HG03457 (cell line): ENCODE measurements at regions not wholly inside any gene's neighbourhood (a gene's known extent, or its start where the extent isn't known, plus 50 kb on each side); places are given as distances from the start of the nearest gene placed in this dataset.
"Not testable (repeated sequence)": the region's sequence is repeated elsewhere in the genome, so short reads cannot be mapped to it uniquely, and the experiment has no call there.

Experiments
- ATAC-seq: cut with Tn5 transposase; IDR thresholded peaks from one replicate; pipeline ENCODE4 v1.9.1; 2021; ENCODE audit warnings: moderate number of reproducible peaks; ENCODE audit not compliant: unreplicated experiment

DNA sequence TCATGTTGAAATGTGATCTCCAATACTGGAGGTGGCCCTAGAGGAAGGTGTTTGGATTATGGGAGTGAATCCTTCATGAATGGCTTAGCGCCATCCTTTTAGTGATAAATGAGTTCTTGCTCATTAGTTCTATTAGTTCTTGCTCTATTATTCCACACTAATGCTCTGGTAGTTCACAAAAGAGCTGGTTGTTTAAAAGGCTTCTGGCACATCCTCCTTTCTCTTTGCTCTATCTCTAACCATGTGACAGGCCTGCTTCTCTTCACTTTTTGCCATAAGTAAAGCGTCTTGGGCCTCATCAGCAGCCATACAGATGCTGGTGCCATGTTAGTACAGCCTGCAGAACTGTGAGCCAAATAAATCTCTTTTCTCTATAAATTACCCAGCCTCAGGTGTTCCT, 469.9 kb downstream of the GUCY1A2 start:
- no peak for ATAC-seq

GRCh38 chr11:106551744-106552673, 466.3 kb downstream of the GUCY1A2 start:
- ATAC-seq, result no peak

DNA sequence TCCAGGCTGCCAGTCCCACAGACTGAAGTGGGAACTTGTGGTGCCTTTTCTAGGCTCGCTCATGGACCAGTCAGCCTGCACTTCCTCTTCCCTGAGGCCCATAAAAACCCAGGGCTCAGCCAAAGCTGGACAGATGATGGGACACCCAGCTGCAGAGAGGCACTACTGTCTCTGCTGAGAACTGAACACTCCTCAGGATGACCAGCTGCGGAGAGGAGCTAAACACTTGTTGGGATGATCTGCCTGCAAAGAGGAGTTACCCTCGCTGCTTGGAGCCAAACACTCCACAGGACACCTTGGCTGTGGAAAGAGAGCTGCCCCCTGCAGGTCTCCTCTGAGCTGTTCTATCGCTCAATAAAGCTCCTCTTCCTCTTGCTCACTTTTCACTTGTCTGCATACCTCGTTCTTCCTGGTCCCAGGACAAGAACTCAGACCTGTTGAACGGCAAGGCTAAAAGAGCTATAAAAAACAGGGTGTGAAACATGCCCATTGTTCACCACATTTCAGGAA, 465.5 kb downstream of the GUCY1A2 start:
- no peak for ATAC-seq

DNA sequence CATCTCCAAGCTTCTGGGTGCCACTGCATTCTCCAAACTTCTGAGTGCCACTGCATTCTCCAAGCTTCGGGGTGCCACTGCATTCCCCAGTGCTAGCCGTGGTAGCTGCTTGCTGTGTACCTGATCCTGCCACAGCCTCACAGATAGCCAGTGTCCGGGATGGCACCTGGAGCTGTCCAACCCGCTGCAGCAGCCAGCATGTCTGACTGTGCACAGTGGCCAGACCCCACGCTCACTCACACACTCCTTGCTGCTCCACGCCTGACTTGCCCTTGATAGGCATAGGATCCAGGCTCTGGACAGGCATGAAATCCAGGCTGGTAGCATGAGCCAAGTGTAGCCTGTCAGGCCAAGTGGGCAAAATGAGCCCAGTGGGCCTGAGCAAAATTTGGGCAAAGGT, 465.0 kb downstream of the GUCY1A2 start:
- no peak for ATAC-seq

GRCh38 chr11:106555566-106556250, 462.6 kb downstream of the GUCY1A2 start:
- not testable (repeated sequence) for ATAC-seq

DNA sequence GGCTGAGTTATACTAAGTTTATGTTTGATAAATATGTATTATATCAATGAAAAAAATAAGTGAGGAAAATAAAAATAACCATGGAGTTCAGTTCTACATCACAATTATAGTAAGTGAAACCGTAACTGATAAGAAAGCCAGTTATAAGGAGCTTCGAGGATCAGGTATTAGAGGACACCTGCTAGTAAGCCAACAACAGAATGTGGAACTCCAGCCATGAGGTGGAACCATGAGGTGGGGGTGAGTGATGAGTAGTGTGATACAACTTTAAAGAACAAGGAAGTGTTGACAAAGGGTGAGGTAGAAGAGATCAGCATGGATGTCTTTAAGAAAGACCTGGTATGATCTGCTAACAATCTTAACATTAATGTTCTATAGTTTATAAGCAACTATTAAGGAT, 452.9 kb downstream of the GUCY1A2 start:
- ATAC-seq, result no peak

- no peak for ATAC-seq
Measured at GRCh38 chr11:106568632-106569031, 449.6 kb downstream of the GUCY1A2 start.

- not testable (repeated sequence) for ATAC-seq
Measured at GRCh38 chr11:106577384-106577783, 440.9 kb downstream of the GUCY1A2 start.

GRCh38 chr11:106581399-106581798, 436.9 kb downstream of the GUCY1A2 start:
- no peak for ATAC-seq

- no peak for ATAC-seq
Measured at GRCh38 chr11:106585061-106585460, 433.2 kb downstream of the GUCY1A2 start.

- ATAC-seq, result no peak
Measured at GRCh38 chr11:106594751-106595351, 423.4 kb downstream of the GUCY1A2 start.

DNA sequence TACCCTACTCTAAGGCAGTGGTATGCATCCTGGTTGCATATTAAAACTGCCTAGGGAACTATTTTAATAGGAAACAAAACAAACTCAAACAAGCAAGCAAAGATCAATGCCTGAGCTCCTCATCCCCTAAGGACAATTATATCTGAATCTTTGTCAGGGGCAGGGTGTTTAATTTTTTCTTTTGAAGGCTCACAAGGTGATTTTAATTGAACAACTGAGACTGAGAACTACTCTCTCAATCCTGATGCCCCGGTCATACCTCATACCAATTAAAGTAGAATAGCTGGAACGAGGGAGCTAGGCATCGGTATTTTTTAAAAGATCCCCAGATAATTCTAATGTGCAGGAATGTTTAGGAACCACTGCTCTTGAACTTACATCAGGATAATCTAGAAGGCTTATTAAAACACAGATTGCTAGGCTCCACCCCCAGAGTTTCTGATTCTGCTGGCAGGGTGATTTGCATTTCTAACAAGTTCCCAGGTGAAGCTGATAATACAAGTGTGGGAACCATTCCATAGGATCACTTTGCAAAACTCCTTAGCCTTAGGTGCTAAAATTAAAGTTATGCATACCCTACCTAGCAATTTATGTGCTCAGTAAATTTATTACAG, 416.5 kb downstream of the GUCY1A2 start:
- no peak for ATAC-seq

DNA sequence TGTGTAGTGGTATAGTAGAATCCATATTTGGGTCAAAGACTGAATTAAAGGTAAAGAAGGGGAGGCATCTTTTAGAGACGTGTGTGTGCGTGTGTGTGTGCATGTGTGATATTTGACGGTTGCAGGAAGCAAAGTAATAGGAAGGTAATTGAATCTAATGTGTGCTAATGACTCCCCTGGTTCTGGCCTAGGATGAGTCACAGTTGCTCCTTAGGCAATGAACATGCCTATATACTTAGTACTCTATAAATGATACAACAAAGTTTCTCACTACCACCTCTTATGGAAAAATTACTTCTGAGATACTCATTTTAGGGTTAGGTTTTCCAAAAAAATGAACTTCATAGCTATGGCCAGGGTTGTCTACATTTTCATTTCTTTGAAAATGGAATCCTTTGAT, 409.6 kb downstream of the GUCY1A2 start:
- no peak for ATAC-seq

- no peak for ATAC-seq
Measured at GRCh38 chr11:106614262-106614661, 404.0 kb downstream of the GUCY1A2 start.

DNA sequence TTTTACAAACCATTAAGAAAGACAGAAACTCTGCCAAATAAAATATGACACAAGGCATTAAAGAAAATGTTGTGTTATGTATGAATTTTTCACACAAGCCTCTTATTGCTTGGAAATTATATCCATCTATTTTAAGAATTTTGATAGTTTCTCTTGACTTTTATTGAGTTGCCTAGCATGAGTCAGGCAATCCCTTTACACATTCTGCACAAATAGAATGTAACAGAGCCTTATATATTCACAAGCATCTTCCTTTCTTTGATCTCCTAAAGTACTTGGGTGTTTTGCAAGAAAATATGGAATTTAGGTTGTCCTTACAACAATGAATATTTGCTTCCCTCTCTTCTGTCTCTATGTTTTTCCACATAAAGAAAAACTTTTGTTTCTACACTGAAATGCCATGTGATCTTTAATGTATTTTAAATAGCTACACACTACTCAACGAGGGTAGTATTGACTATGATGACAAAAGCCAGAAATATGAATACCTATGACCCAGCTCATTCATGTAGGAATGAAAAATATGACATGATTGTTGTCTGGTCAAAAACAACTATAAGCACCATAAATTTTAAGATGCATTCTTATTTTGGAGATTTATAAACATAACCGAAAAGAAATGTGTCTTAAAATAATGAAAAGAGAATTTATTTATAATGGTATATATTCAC, 398.8 kb downstream of the GUCY1A2 start:
- ATAC-seq, result no peak

- ATAC-seq, result no peak
Measured at GRCh38 chr11:106621484-106621883, 396.8 kb downstream of the GUCY1A2 start.
